NCI-H146 (cell line): ENCODE measurements at regions not wholly inside any gene's neighbourhood (a gene's known extent, or its start where the extent isn't known, plus 50 kb on each side); places are given as distances from the start of the nearest gene placed in this dataset.
"Not testable (repeated sequence)": the region's sequence is repeated elsewhere in the genome, so short reads cannot be mapped to it uniquely, and the experiment has no call there.

Experiments used
- DNase-seq: peaks from one replicate; lab custom pipeline; 2025; lab: John Stamatoyannopoulos, UW

DNA sequence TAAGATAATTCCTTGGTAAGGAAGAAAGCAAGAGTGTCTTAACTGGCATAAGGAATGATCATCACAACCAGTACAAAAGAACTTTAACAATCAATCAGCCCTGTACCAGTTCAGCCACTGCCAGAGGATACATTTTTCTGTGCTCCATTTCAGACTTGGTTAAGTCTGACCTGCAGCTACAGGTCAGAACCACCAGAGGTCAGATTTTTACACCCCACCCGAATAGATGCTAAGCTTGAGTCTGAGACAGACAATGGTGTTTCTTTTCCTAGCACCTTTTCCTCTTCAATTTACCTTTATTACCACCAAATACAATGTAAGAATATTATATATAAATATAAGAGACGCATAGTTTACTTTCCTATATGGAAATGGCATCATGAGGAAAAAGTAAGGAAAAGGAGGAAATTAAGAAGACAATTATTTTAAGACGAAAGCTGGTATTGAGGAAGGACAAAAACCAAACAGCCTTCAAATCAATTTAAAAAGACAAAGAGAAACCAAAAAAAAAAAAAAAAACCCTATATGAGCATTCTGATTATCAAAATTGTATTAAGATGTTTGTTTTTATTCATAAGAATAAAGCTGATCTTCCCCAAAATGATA is 215.3 kb upstream of the TTC29 start:
- peak; percentile 10 for DNase-seq

GRCh38 chr4:147163311-147163710 is 217.6 kb upstream of the TTC29 start:
- DNase-seq = no peak

DNA sequence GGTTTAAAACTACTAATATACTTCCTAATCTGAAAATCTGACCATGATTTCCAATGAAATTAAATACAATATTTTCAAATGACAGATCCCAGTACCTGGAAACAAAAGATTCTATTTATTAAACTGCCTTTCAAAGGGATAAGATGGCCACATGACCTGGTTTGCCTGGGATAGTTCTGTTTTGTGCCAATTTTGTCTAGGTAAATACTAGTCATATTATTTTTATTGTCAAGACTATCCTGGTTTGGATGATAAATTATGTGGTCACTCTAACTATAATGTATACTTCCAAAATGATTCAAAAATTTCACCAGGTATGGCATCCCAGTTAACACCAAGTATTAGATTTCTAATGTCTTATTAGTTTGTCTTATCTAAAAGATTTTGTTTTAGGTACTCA is 222.5 kb upstream of the TTC29 start:
- DNase-seq = not testable (repeated sequence)

GRCh38 chr4:147173322-147173721 is 227.7 kb upstream of the TTC29 start:
- no peak for DNase-seq

- no peak for DNase-seq
These were observed 228.3 kb upstream of the TTC29 start for GRCh38 chr4:147173797-147174432.

DNA sequence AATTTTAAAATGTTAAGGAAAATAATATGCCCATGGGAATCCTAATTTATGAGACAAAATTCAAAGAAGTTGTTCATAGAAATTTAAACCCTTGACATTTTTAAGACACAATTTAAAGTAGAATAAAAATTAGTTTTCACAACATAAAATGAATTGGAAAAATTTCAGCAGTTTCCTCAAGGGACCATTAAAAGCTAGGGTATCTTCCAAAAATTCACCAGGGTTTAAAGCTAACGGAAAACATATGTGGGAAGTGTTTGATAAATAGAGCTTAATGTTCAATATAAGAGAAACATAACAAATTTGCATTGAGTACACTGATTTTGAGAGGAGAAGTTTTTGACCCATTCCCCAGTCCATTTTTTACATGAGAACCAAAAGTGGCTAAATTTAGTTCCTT is 228.9 kb upstream of the TTC29 start:
- DNase-seq = no peak

GRCh38 chr4:147175460-147176025 is 229.9 kb upstream of the TTC29 start:
- DNase-seq = no peak

DNA sequence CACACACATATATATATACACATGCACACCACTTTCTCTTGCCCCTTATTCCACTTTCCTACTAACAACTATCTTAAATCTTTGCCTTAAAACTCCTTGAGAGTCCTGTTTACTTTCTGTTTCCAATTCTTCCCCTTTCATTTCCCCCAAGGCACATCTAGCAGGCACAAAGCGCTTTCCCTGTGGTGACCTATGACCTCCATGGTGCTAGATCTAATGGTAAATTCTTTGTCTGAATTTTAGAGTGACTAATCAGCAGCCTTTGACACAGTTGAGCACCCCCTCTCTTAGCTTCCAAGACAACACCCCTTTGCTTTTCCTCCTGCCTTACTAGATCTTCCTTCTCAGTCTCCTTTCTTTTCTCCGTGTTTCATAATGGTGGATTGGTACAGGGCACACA is 236.4 kb upstream of the TTC29 start:
- DNase-seq = no peak

GRCh38 chr4:147192679-147193078 is 247.0 kb upstream of the TTC29 start:
- no peak for DNase-seq

- DNase-seq = no peak
These were observed 248.4 kb upstream of the TTC29 start for GRCh38 chr4:147194114-147194513.

GRCh38 chr4:147194604-147195003 is 248.9 kb upstream of the TTC29 start:
- DNase-seq = no peak

DNA sequence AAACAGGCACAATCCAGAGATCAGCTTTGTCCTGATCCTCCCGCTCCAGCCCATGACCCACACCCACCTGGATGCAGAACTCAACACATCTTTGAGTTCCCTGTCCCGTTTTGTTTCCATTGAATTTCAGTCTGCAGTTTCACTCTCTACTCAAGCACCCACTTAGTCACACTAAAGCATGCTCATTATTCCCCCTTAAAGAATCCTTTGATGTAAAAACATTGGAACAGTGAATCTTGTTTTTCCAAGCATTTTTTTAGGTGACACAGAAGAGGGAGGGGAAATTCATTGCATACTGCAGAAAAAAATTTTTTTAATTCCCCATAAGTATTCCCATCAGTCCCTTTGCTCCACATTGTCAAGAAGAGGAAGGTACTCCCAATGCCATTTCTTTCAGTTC is 249.7 kb upstream of the TTC29 start:
- no peak for DNase-seq

DNA sequence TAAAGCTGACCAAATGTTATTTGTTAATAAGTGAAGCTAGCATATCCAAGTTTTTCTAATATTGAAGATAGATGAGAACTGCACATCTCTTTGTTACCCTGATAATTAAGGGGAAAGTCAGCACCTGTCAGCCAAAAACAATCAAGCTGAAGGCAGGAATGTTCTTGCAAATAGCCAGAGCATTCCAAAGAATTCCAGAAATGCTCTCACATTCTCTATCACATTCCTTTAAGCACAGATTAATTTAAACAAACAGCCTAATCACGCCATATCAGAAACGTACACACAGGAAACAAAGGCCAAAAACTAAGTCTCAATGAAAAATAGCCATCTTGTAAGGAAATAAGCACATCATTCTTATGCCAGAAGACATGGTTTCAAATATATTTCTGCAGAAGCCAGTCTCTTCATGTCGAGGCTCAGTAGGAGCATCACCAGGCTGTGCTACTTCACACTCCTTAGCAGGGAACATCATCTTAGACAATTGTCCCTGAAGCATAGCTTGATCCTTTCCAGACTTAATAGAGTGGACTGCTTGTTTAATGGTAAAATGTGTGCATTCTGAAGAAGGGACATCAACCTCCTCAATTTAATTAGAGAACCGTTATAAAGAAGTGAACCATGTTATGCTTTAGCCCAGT is 252.9 kb upstream of the TTC29 start:
- no peak for DNase-seq

- no peak for DNase-seq
These were observed 255.4 kb upstream of the TTC29 start for GRCh38 chr4:147201016-147201415.

- no peak for DNase-seq
These were observed 261.1 kb upstream of the TTC29 start for GRCh38 chr4:147206807-147207206.

- DNase-seq = no peak
These were observed 262.2 kb upstream of the TTC29 start for GRCh38 chr4:147207911-147208310.

GRCh38 chr4:147217655-147218054 is 263.2 kb upstream of the EDNRA start:
- DNase-seq = no peak

DNA sequence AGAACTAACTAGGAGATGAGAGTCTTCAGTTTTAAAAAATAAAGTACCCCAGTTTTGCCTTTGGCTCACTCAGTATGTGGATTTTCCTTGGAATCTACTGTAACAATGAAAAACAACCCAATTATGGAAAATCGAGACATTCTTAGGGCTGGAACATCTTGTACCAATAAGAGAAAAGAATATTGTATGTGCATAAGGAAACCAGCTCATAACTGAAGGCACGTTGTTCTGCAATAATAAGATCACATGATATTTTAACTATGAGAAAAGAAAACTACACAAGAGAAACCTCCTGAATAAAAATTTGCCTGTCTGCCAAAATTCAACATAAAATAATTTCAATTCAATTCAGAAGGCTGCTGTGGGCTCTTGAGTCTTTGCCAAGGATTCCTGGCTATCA is 261.8 kb upstream of the EDNRA start:
- no peak for DNase-seq

- DNase-seq = no peak
These were observed 260.1 kb upstream of the EDNRA start for GRCh38 chr4:147220833-147221232.

- no peak for DNase-seq
These were observed 258.0 kb upstream of the EDNRA start for GRCh38 chr4:147222906-147223305.

DNA sequence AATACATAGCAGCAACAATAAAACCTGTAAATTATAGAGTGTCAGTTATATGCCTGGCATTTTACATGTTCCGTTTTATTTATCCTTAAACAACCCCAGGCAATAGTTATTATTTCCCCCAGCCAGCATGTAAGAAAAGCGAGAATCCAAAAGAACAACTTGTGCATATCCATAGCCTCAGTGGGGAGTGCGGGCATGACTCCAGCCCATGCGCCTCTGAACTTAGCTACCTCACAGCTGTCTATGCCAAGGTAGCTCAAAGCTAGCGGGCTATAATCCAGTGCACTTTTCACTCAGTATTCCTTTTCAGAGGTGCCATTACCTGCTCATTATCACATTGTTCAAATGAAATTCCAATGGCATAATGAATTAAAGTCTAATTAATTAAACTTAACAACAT is 257.3 kb upstream of the EDNRA start:
- DNase-seq = no peak

DNA sequence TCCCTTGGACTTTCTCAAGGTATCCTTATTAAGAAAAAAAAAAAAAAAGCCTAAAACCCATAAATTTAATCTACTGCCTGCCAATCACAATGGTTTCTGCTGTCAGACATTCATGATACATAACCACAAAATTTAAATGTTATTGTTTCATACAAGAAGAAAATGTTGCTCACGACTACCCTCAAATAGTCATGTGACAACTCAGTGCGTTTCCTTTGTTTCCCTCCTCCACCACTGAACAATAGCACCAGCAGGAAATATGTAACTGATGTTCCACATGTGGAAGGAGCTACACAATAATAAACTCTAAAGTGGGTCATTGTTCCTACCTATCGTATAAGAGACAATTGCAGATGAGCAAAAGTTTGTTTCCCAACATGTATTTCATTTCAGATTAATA is 244.1 kb upstream of the EDNRA start:
- no peak for DNase-seq

DNA sequence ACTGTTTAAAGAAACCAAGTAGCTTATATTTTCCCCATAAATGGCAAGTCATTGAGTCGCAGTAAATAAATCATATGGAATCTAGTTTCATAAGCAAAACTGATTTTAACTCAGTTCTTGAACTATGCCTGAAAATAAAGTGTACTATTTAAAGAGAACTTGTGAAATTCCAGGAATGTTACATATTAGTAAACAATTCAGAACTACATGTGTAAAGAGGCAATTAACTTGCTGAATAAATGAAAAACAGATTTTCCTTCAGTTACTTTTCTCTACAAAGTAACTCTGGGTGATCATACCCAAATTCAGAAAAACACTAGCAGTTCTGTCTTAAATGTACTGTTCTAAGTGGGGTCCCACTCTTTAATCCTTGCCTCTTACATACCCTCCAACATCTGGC is 236.1 kb upstream of the EDNRA start:
- DNase-seq = no peak
